Neural cell (in vitro differentiated cells): ENCODE measurements at regions not wholly inside any gene's neighbourhood (a gene's known extent, or its start where the extent isn't known, plus 50 kb on each side); places are given as distances from the start of the nearest gene placed in this dataset.

Experiments
- POLR2AphosphoS5 ChIP-seq: IDR thresholded peaks from 2 replicates; pipeline ENCODE4 v1.6.1; 2012
- RAD21 ChIP-seq: fragments of 450-650 bp; conservative IDR thresholded peaks from 2 replicates; pipeline ENCODE4 v1.6.1; 2014; ENCODE audit warnings: antibody characterized with exemption, mild to moderate bottlenecking, moderate library complexity
- SMC3 ChIP-seq: fragments of 450-650 bp; conservative IDR thresholded peaks from 2 replicates; pipeline ENCODE4 v1.6.1; 2014; ENCODE audit warnings: antibody characterized with exemption, mild to moderate bottlenecking, moderate library complexity; ENCODE audit not compliant: poor library complexity
- TAF1 ChIP-seq: IDR thresholded peaks from 2 replicates; pipeline ENCODE4 v1.6.1; 2012; ENCODE audit warnings: low read depth
- TF ChIP-seq, protein P1 (sequence below): fragments of 450-650 bp; IDR thresholded peaks from 2 replicates; pipeline ENCODE4 v1.5.1; 2014; ENCODE audit warnings: antibody characterized with exemption, mild to moderate bottlenecking, moderate library complexity; ENCODE audit not compliant: poor library complexity, severe bottlenecking

GRCh38 chr3:64943866-64944265 lies 256.1 kb upstream of the ADAMTS9 start:
- TF ChIP-seq, protein P1, sequence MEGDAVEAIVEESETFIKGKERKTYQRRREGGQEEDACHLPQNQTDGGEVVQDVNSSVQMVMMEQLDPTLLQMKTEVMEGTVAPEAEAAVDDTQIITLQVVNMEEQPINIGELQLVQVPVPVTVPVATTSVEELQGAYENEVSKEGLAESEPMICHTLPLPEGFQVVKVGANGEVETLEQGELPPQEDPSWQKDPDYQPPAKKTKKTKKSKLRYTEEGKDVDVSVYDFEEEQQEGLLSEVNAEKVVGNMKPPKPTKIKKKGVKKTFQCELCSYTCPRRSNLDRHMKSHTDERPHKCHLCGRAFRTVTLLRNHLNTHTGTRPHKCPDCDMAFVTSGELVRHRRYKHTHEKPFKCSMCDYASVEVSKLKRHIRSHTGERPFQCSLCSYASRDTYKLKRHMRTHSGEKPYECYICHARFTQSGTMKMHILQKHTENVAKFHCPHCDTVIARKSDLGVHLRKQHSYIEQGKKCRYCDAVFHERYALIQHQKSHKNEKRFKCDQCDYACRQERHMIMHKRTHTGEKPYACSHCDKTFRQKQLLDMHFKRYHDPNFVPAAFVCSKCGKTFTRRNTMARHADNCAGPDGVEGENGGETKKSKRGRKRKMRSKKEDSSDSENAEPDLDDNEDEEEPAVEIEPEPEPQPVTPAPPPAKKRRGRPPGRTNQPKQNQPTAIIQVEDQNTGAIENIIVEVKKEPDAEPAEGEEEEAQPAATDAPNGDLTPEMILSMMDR, result no peak
- no peak for TF ChIP-seq POLR2AphosphoS5
- no peak for TF ChIP-seq SMC3
- no peak for TF ChIP-seq TAF1
- no peak for TF ChIP-seq RAD21
